GM12878 (cell line): ENCODE measurements at regions not wholly inside any gene's neighbourhood (a gene's known extent, or its start where the extent isn't known, plus 50 kb on each side); places are given as distances from the start of the nearest gene placed in this dataset.

Source experiments
- ATAC-seq: fragments of 200-7000 bp; cut with Tn5 transposase; 3 replicates; pipeline ENCODE4 v1.9.1; 2020; ENCODE audit warnings: mild to moderate bottlenecking, moderate library complexity
- BruUV-seq: library from RNA; stranded (reverse); fragments of 400-500 nt; replicated peaks from 2 replicates; lab custom pipeline; 2021; lab: Mats Ljungman, UMichigan
- CTCF ChIA-PET: fragments of 300-600 bp; sonication (Branson Sonifier 250); formaldehyde crosslinking; extraction: SDS; loops from one replicate; lab custom pipeline; 2021; ENCODE audit warnings: inconsistent platforms; lab: Yijun Ruan, JAX
- POLR2A ChIA-PET: fragments of 350-600 bp; formaldehyde crosslinking; extraction: SDS; loops from one replicate; lab custom pipeline; 2021; ENCODE audit warnings: inconsistent platforms; lab: Charles Lee
- RAD21 ChIA-PET: fragments of 300-600 bp; sonication (Branson Sonifier 250); formaldehyde crosslinking; loops from one replicate; lab custom pipeline; 2023; ENCODE audit warnings: antibody characterized with exemption; ENCODE audit not compliant: unreplicated experiment; lab: Charles Lee
- SMC1A ChIA-PET: fragments of 300-600 bp; sonication (Branson Sonifier 250); formaldehyde crosslinking; loops from one replicate; lab custom pipeline; 2023; ENCODE audit not compliant: unreplicated experiment, uncharacterized antibody; lab: Charles Lee
- DNase-seq: peaks from one replicate; pipeline ENCODE4 v3.0.0-alpha.2; 2011; ENCODE audit warnings: low read depth, low spot score
- FAIRE-seq: peaks from 3 replicates; lab custom pipeline; 2011; peaks lifted over from hg19 to GRCh38; lab: Jason Lieb, UNC
- H2AFZ ChIP-seq: 2 replicates; pipeline ENCODE4 v1.6.0; 2011; ENCODE audit warnings: low read depth, low read length, control low read depth; ENCODE audit not compliant: control insufficient read depth
- H3K27ac ChIP-seq: 2 replicates; pipeline ENCODE4 v1.5.1; 2011; ENCODE audit warnings: control low read depth; ENCODE audit not compliant: control insufficient read depth, insufficient read depth
- H3K27me3 ChIP-seq, 2 experiments: replicated peaks in 1 of 2; 2 replicates each; pipeline versions ENCODE4 v1.6.0 to v1.6.1; 2011; ENCODE audit warnings: low read length in 1 of 2; ENCODE audit not compliant: control insufficient read depth in 2 of 2, insufficient read depth in 2 of 2
- H3K36me3 ChIP-seq, 2 experiments: 2 replicates each; pipeline ENCODE4 v1.5.1; 2011; ENCODE audit warnings: low read length in 1 of 2; ENCODE audit not compliant: control insufficient read depth in 2 of 2, insufficient read depth in 2 of 2
- H3K4me1 ChIP-seq: 2 replicates; pipeline ENCODE4 v1.6.1; 2011; ENCODE audit warnings: mild to moderate bottlenecking, low read length, moderate library complexity, mixed read lengths; ENCODE audit not compliant: control insufficient read depth, insufficient read depth
- H3K4me2 ChIP-seq: 2 replicates; pipeline ENCODE4 v1.6.0; 2011; ENCODE audit warnings: control low read depth; ENCODE audit not compliant: control insufficient read depth, insufficient read depth
- H3K4me3 ChIP-seq: fragments of 200-600 bp; sonication (generic); 2 replicates; pipeline ENCODE4 v1.5.1; 2016
- H3K79me2 ChIP-seq: 2 replicates; pipeline ENCODE4 v1.6.0; 2011; ENCODE audit warnings: low read length; ENCODE audit not compliant: control insufficient read depth, insufficient read depth
- H3K9ac ChIP-seq: 2 replicates; pipeline ENCODE4 v1.8.0; 2011; ENCODE audit warnings: low read length, control low read depth, mixed read lengths; ENCODE audit not compliant: control insufficient read depth, insufficient read depth
- H3K9me3 ChIP-seq: replicated peaks from 3 replicates; pipeline ENCODE4 v1.5.1; 2011; ENCODE audit warnings: mild to moderate bottlenecking, low read length; ENCODE audit not compliant: control insufficient read depth, insufficient read depth
- H4K20me1 ChIP-seq: 2 replicates; pipeline ENCODE4 v1.6.0; 2011; ENCODE audit not compliant: control insufficient read depth, insufficient read depth
- EED ChIP-seq: sonication (generic); IDR thresholded peaks from 2 replicates; pipeline ENCODE4 v1.6.1; 2016; ENCODE audit warnings: antibody characterized with exemption, low read depth
- FOXM1 ChIP-seq: IDR thresholded peaks from 2 replicates; pipeline ENCODE4 v1.6.1; 2012; ENCODE audit warnings: low read depth, mild to moderate bottlenecking, inconsistent platforms, low read length, moderate library complexity
- MAX ChIP-seq: IDR thresholded peaks from 2 replicates; pipeline ENCODE4 v1.6.1; 2012; ENCODE audit warnings: low read depth, low read length, improper control_type of control experiment
- NFXL1 ChIP-seq: fragments of 450-650 bp; IDR thresholded peaks from 2 replicates; pipeline ENCODE4 v1.6.1; 2017; ENCODE audit warnings: antibody characterized with exemption, mild to moderate bottlenecking, borderline replicate concordance
- NR2C2 ChIP-seq: IDR thresholded peaks from 2 replicates; pipeline ENCODE4 v1.6.1; 2011; ENCODE audit warnings: borderline replicate concordance, low read depth; ENCODE audit not compliant: control insufficient read depth, insufficient read length
- PAX8 ChIP-seq: fragments of 450-650 bp; IDR thresholded peaks from 2 replicates; pipeline ENCODE4 v1.6.1; 2017; ENCODE audit warnings: mild to moderate bottlenecking, moderate library complexity
- RUNX3 ChIP-seq: IDR thresholded peaks from 2 replicates; pipeline ENCODE4 v1.6.1; 2012; ENCODE audit warnings: low read length, inconsistent platforms
- SMC3 ChIP-seq: IDR thresholded peaks from 2 replicates; pipeline ENCODE4 v1.6.1; 2011; ENCODE audit warnings: low read length, improper control_type of control experiment, borderline replicate concordance
- TAF1 ChIP-seq: IDR thresholded peaks from 2 replicates; pipeline ENCODE4 v1.6.1; 2011; ENCODE audit warnings: mild to moderate bottlenecking, low read depth, low read length, borderline replicate concordance
- ZBTB11 ChIP-seq: fragments of 450-650 bp; formaldehyde crosslinking; IDR thresholded peaks from 2 replicates; pipeline ENCODE4 v1.5.0; 2022; ENCODE audit warnings: mild to moderate bottlenecking, missing genetic modification characterization
- WGBS: methylation state at CpG from one replicate; pipeline ENCODE4 v1.1.6; 2016; ENCODE audit warnings: low lambda C conversion rate; ENCODE audit not compliant: insufficient replicate concordance, insufficient coverage; ENCODE audit errors: missing lambda C conversion rate; 5-methylcytosine and 5-hydroxymethylcytosine counted together
- in situ Hi-C: fragments of 300-500 bp; cut with MboI; formaldehyde crosslinking; loops from 9 replicates; pipeline ENCODE4 v1.14.3; 2018; ENCODE audit warnings: mixed read lengths
- intact Hi-C: fragments of 100-400 bp; cut with micrococcal nuclease; formaldehyde crosslinking; loops from one replicate; pipeline ENCODE4 v1.14.2; 2022; ENCODE audit not compliant: unreplicated experiment

GRCh38 chr6:22153384-22154158, 143.3 kb downstream of the PRL start:
- DNase-seq (no peak), FAIRE-seq (no peak), ATAC-seq (no peak)
- POLR2A ChIA-PET: no interaction called here
- H3K9ac ChIP-seq: no peak overlapping the region
- TF ChIP-seq TAF1: no peak
- peak; percentile 79 for TF ChIP-seq EED
- no peak for TF ChIP-seq MAX
- TF ChIP-seq FOXM1: no peak
- no peak for TF ChIP-seq NR2C2
- no peak for TF ChIP-seq PAX8
- TF ChIP-seq NFXL1: no peak
- no peak for TF ChIP-seq ZBTB11
- TF ChIP-seq SMC3: no peak
- TF ChIP-seq RUNX3: peak; percentile 71
- BruUV-seq: no TSS peak
- H4K20me1 ChIP-seq: no peaks in the 10 kb centered on the region
- intact Hi-C loops (no loop called here), in situ Hi-C loops (no loop called here)
- no peaks in the 10 kb centered on the region for H3K36me3 ChIP-seq
- no peaks in the 10 kb centered on the region; the same call in 2 of the 3 replicates for H3K9me3 ChIP-seq
- H3K27ac ChIP-seq: no peak overlapping the region
- H3K4me3 ChIP-seq: no peak overlapping the region
- no peaks in the 10 kb centered on the region for H3K79me2 ChIP-seq
- H3K27me3 ChIP-seq: no peaks in the 10 kb centered on the region
- H3K4me2 ChIP-seq: no peak overlapping the region
- WGBS: 34% methylated on average over 6 of the region's 6 CpGs
- H2AFZ ChIP-seq: no peak overlapping the region; the same call in 1 of the 2 replicates
- H3K4me1 ChIP-seq: no peaks in the 10 kb centered on the region; the same call in 1 of the 2 replicates
- CTCF ChIA-PET: no interaction called here
- RAD21 ChIA-PET: no interaction called here
- SMC1A ChIA-PET: interaction anchor here (1.5 kb wide), 1 partner anchor 129 kb away, joined by 4 read pairs; no protein-coding TSS in a partner anchor
